HG03432 (cell line): ENCODE measurements at regions not wholly inside any gene's neighbourhood (a gene's known extent, or its start where the extent isn't known, plus 50 kb on each side); places are given as distances from the start of the nearest gene placed in this dataset.
"Not testable (repeated sequence)": the region's sequence is repeated elsewhere in the genome, so short reads cannot be mapped to it uniquely, and the experiment has no call there.

Experiments used
- ATAC-seq: cut with Tn5 transposase; IDR thresholded peaks from one replicate; pipeline ENCODE4 v1.9.1; 2021; ENCODE audit warnings: mild to moderate bottlenecking, moderate library complexity; ENCODE audit not compliant: unreplicated experiment

DNA sequence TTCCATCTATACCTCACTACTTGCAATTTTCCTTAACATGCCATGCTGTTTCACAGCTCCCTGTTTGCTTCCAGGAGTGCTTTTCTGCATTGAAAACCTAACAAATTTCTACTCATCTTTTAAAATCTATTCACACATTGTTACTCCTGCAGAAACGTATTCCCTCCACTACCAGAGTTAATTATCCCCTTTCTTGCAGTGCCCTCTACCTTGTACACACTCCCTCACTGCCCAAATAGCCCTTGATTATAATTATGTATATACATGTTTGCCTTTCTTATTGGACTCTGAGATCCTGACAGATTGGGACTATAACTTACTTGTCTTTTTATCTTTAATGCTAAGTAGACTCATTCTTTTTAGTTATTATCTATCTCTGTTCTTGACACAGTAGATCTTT, 325.0 kb downstream of the OXSM start:
- no peak for ATAC-seq

DNA sequence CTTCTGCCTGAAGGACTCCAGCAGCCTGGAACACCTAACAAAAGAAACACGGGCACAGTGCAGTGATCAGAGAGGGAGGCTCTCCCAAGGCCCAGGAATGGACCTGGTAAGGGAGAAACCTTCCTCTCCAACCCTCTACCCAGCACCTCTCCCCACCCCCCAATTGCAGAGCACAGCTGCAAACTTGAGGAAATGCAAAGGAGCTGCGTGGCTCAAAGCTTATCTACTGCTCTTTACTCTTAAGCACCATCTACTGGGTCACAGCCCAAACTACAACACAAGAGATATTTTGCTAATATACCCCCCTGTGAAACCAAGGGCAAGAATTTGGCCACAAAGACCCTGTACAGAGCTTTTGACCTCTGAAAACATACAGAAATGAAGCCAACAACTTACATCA, 328.3 kb downstream of the OXSM start:
- ATAC-seq: peak; percentile 72

DNA sequence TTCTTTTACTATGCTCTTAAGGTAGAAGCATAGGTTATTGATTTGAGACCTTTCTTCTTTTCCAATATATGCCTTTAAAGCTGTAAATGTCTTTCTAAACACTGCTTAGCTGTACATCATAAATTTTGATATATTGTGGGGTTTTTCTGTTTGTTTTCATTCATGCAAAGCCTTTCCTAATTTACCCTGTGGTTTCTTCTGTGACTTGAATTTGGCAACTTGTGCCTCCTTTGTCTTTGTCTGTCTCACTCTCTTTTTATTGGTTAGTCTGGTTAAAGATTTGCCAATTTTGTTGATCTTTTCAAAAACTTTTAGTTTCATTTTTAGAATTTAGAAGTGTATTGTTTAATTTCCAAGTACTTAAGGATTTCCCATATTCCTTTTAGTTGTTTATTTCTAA, 343.1 kb downstream of the OXSM start:
- ATAC-seq: peak; percentile 79

DNA sequence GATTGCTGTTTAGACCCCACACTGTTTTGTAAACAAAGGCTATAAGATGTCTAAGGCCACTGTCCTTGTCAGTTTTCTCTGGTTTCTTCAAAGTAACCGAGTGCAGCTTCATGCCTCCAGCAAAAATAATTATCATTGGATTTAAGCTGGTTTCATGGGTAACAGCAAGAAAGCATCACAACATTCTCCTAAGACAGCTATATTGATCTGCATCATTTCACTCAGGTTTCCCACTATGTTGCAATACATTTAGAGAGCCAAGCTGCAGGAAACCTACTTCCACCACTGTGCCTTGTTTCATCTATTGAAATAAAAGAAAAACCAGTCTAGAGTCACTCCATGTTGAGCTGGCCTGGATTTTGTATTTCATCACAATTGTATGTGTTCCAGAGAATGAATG, 351.4 kb downstream of the OXSM start:
- no peak for ATAC-seq

DNA sequence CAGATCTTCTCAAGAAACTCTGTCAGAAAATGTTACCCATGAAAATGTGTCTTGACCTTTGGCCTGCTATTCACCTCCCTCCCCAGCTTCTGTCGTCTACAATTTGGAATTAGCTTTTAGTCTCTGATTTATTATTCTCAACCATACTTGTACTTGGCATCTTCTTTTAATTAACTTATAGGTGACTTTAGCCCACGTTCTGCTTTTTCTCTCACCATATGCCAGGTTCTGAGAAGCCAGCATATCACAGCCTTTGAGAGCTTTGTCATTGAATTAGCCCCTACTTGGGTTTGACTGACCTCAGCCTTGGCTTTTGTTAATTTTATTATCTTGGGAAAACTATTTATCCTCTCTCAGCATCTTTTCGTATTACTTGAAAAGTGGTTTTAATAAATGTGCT, 355.9 kb downstream of the OXSM start:
- no peak for ATAC-seq

DNA sequence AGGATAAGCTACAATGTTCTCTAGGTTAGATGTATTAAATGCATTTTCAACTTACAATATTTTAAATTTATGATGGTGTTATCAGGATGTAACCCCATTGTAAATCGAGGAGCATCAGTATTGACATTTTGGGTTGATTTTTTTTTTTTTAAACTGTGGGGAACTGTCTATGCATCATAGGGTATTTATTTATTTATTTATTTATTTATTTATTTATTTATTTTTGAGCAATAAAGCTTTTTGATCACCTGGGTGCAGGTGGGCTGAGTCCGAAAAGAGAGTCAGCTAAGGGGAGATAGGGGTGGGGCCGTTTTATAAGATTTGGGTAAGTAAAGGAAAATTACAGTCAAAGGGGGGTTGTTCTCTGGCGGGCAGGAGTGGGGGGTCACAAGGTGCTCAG, 367.5 kb downstream of the OXSM start:
- not testable (repeated sequence) for ATAC-seq

DNA sequence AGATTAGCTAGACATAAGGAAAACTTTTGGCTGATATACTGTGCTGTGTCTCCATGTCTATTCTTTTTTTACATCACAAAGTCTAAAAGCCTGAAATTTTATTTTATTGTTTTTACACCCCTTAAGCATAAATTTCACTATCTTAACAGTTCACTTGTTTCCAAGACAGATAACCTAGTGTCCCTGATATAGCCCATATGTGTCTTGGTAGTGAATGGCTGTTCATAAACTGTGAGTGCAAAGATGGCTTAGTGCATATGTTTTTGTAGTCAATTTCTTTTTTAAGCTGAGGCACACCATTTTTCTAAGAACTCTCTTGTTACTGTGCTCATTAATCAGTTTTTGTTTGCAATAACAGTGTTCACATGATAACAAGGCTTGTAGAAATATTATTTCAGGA, 381.1 kb downstream of the OXSM start:
- no peak for ATAC-seq

DNA sequence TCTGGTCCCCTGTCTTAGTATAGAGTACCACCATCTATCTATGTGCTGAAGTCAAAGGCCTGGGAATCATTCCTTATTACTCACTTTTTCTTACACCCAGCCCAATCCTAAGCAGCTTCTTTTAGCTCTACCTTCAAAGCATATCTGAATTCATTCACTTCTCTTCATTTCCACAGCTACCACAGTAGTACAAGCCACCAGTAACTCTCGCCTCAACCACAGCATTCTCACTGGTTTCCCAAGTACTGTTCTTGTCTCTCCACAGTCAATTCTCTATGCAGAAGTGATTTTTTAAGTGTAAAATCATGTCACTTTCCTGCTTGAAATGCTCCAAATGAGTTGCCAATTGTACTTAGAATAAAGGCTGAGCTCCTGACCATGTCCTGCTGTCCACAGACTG, 401.7 kb downstream of the OXSM start:
- no peak for ATAC-seq

DNA sequence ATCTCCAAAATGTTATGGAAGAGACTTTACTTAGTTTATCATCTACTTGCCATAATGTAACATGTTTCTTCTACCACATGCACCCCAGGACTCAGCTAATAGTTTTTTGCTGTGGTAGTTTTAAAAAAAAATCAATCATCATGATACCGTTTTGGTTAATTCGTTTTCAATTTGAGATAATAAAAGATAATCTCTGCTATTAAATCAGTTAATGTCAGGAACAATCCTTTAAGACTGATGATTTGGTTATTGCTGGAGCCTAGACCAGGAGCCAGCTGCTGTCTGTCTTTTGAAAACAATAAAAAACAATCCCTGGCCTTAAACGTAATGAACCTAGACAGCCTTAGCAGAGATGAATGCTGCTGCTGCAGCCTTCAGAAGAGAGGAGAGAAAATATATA, 403.7 kb downstream of the OXSM start:
- no peak for ATAC-seq

DNA sequence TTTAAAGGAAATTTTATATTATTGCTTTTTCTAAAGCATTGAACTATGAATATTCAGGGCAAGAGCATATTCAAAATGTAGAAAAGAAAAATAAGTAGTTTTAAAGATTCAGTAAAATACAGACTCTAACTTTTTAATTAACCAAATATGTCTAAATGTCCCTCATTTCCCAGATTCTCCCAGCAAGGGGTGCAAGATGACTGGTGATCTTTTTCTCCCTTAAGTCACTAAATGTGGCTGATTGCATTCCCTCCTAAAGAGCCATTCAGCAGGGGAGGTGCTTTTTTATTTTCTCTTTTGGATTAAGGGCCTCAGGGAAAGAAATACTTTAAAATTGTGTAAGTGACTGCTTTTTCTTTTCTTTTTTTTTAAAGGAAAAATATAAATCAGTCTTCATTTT, 406.9 kb downstream of the OXSM start:
- ATAC-seq: no peak

DNA sequence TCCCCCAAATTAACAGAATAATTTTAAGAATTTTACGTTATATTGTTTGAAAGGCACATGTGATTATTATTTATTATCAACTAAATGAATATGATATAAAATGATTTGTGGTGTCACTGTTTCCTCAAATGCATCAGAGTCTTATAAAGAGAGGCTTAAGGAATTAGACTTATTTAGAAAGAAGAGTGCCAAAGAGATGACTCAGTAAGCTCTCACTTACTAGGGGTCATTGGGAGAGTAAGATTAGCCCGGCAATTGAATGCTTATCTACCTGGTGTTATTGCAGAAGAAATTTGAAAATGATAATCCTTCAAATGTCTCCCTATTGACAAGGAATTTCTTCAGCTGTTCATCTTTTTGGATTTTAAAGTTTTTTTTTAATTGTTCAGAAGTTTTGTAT, 408.7 kb downstream of the OXSM start:
- ATAC-seq: no peak

DNA sequence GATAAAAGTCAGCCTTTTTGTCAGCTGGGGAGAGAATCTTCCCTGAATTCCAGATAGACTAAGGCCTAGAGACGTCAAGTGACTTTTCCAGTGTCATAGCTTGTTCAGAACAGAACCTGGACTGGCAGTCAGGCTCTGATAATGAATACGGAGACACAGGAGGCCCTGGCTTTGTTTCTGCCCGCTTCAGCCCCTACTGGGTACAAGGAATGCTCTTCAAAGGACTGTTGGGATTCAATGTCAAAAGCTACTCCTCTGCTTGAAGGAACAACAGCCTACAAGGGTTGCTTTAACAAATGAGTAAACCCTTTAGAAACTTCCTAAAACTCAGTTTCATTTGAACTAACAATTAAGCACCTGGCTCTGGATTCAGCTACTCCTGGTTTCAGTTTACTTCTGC, 412.3 kb downstream of the OXSM start:
- ATAC-seq: no peak

DNA sequence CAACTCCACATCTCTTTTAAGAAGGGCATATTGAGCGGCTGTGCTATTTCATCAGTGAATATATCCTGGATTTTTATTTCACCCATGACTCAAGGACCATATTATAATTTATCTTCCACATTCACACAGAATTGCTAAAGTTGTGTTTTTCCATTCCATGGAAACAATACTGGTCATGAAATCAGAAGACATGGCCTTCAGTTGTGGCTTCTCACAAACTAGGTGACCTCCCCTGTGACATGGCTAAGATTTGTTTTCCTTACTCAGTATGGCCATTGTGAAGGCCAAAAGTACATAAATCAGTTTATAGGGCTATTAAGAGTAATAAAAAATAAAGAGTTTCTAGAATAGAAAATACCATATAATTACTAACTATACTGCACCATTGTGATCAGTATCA, 415.6 kb downstream of the OXSM start:
- no peak for ATAC-seq

DNA sequence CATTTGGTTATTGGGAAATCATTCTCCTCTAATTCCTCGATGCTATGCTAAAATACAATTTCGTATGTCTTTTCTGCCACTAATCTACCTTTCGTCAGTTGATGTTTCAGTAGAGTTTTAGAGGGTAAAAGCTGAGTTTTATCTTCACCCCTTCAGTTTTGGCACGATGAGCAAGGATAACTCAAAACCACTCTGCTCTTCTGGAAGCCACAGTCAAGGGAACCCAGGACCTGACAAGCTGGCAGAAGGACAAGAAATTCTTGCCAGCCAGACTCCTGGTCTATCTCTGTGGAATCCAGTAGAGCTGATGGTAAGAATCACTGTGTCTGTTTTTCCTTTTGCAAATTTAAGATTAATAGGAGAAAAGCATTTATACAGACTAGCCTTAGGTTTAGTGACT, 414.4 kb upstream of the LRRC3B start:
- no peak for ATAC-seq

DNA sequence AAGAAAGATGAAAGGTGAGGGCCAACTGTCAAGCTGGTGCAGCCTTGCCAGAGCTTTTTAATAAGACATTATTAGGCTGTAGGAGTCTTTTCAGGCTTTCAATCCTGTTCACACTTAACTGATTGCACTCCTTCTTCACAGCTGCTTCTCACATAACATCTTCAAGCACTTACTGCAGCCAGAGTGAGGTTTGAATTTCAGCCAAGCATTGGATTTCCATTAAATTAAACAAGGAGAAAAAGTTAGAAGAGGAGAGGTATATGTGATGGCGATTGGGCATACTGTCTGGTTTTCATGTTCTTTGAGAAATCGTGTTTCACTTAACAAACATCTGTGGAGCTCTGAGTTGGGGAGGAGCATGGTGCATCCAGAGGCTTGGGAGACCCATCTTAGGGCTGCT, 392.8 kb upstream of the LRRC3B start:
- ATAC-seq: no peak

DNA sequence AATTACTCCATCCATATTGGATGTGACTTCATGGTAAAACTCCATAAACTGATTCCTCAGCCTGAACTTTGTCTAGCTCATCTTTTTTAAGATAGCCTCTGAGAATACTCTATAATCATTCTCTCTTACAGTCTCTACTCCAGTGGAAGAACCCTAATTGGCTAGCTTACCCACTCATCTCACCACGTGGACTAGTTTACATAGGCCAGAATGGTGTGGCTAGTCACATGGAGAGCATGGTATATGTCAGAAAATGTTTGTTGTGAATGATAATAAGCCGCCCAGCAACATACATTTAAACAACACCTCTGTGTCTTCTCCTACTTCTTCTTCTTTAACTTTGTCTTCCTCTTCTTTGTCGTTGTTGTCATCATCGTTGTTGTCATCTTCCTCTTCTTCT, 389.2 kb upstream of the LRRC3B start:
- no peak for ATAC-seq

DNA sequence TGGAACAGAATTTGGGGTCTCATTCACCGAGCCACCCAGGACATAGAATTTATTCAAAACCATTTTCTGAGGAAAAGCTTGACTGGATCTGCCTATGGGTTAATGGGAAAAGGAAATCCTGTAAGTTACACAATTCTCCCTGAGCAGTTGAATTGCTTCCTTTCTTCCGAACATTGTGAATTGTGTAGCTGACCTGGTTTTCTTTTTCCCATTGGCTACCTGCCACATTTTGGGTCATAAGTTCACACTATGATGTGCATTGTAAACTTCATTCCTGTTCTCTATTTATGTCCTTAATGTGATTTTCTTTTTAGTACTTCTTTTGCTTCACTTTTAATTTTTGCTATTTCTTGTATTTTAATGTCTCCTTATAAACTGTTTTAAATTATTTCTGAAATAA, 386.0 kb upstream of the LRRC3B start:
- no peak for ATAC-seq

DNA sequence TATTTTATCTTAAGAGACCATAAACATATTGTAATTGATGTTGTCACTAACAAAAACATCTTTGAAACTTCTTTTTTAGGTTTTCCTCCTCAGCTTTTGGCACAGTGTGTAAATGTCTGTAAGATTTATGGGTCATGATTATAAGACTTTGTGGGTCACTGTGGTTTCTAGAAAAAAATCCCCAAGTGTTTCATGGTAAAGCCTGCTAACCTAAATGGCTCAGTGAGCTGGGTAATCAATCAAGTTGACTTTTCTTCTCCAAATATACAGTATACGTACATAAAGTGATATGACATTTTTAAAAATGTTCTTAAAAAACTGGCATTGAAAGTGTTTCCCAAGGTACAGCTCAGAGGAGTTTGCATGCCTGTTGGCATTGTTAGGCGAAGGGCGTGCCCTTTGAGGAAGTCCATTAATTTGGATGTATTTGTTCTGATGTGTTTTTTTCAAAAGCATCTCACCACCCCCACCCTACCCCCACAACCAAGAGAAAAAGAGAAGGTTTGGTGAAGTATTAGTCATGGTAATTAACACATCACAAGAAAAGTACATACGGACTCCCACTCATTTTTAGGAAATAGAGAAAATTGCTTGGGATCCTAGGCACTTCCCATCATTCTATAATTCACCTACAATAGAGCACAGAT, 385.4 kb upstream of the LRRC3B start:
- no peak for ATAC-seq

DNA sequence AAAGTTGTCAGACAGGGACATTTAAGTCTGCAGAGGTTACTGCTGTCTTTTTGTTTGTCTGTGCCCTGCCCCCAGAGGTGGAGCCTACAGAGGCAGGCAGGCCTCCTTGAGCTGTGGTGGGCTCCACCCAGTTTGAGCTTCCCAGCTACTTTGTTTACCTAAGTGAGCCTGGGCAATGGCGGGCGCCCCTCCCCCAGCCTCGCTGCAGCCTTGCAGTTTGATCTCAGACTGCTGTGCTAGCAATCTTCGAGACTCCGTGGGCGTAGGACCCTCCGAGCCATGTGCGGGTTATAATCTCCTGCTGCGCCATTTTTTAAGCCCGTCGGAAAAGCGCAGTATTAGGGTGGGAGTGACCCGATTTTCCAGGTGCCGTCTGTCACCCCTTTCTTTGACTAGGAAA, 378.0 kb upstream of the LRRC3B start:
- ATAC-seq: not testable (repeated sequence)

DNA sequence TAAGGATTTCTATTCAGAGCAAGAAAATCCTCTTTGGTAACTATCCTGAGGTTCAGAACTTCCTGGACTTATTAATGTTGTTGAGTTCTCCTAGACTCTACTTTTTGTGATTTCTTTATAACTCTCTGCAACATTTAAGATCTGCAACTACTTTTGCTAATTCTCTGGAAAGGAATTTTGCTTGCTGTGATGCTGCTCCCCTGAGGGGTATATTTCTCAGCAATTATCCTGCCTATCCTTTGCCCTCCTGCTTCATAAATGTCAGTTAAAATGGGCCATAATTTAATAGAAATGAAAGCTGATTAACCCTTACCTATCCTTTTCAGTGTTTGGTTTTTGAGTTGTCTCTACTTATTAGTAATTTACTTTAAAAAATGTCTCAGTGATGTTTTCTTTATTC, 377.3 kb upstream of the LRRC3B start:
- ATAC-seq: no peak

DNA sequence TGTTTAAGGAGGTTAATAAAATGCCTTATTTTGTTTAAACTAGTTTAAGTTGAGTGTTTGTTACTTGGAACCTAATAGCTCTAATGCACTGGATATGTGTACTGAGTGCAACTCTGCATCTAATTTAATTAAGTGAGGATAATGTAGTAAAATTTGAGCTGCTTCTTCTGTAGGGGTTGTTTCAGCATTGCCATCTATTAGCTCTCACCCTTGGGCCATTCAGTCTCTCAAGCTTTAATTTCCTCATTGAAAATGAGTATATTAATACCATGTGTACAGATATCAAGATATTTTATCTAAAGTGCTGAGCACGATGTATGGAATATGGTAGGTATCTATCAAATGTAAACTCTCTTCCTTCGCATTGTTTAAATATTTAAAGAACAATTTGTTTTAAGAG, 375.7 kb upstream of the LRRC3B start:
- no peak for ATAC-seq

DNA sequence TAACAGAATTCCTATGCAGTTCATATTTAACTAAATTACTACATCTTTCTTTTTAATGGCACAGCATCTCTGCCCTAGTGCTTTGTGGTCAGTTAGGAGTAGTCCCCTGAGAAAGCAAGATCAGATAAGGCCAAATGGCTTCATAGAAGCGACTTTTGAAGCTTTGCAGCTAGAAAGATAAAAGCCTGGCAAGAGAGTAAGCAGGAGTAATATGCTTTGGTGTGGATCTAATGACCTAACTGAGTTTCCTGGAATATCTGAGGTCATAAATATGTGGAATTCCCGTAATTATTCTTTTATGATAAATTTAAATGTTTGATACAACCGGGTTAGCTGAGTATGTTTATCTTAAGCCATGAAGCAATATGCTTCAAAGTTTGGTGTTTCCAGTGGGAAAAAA, 374.9 kb upstream of the LRRC3B start:
- no peak for ATAC-seq

DNA sequence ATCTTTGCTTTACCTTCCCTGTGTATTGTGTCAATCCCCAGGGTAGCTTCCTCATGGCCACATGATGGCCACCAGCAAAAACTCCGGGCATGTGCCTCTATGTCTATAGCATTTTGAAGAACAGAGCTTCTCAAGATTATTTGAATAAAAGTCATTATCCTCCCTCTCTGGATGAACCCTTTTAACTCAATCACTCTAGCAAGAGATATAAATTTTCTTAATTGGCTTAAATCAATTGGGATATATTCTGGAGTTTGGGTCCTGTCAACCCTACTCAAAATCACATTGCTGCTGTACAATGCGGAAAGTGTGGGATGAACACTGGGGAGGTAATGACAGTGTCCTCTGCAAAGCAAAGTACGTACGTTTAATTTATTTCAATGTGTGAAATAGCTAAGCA, 370.6 kb upstream of the LRRC3B start:
- no peak for ATAC-seq

DNA sequence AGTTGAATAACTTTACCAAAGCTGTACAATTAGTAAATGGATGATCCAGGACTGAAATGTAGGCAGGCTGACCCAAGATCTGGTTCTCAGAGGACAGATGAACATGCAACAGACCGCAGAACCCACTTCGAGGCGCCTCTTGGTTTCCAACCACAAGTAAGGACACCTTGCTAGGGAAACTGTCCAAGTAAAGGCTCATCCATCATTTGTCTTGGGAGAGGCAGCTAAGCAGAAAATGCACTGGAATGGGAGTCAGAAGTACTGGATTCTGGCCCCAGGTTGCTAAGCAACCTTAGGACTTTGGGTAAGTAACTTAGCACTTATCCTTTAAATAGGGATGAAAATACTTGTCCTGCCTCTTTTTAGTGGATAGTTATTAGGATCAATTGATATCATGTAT, 366.3 kb upstream of the LRRC3B start:
- ATAC-seq: no peak
